ENCODE measurements at regions not wholly inside any gene's neighbourhood (a gene's known extent, or its start where the extent isn't known, plus 50 kb on each side); places are given as distances from the start of the nearest gene placed in this dataset.

- no peak overlapping the region for H3K4me3 ChIP-seq (ENCODE audit: low read length)
- no peaks in the 10 kb centered on the region for H3K9me3 ChIP-seq (replicated peaks; ENCODE audit: low read length)
- H3K4me2 ChIP-seq (ENCODE audit: low read length): no peak overlapping the region
- H3K36me3 ChIP-seq (ENCODE audit: insufficient read depth, low read length): no peaks in the 10 kb centered on the region
- H3K4me1 ChIP-seq (ENCODE audit: control insufficient read depth, insufficient read depth, low read length): peaks cover 4% of the 10 kb centered on the region
- no peak overlapping the region for H3K9ac ChIP-seq (ENCODE audit: low read depth, low read length)
- no peaks in the 10 kb centered on the region for H3K27me3 ChIP-seq (ENCODE audit: control insufficient read depth, insufficient read depth, low read length)
Measured at GRCh38 chr12:38141861-38142260, 174.7 kb upstream of the ALG10B start.

- H3K9me3 ChIP-seq (replicated peaks; ENCODE audit: low read length): no peaks in the 10 kb centered on the region
- no peak overlapping the region for H3K4me3 ChIP-seq (ENCODE audit: low read length)
Measured at GRCh38 chr12:38142974-38143373, 173.6 kb upstream of the ALG10B start.

GRCh38 chr12:38144049-38144448 is 172.5 kb upstream of the ALG10B start:
- no peaks in the 10 kb centered on the region for H3K36me3 ChIP-seq (ENCODE audit: insufficient read depth, low read length)
- peaks cover 1% of the 10 kb centered on the region for H3K9me3 ChIP-seq (replicated peaks; ENCODE audit: low read length)
- no peak overlapping the region for H3K4me2 ChIP-seq (ENCODE audit: low read length)
- H3K9ac ChIP-seq (ENCODE audit: low read depth, low read length): no peak overlapping the region
- H3K4me3 ChIP-seq (ENCODE audit: low read length): no peak overlapping the region
- H3K4me1 ChIP-seq (ENCODE audit: control insufficient read depth, insufficient read depth, low read length): no peaks in the 10 kb centered on the region
- H3K27me3 ChIP-seq (ENCODE audit: control insufficient read depth, insufficient read depth, low read length): no peaks in the 10 kb centered on the region

More at GRCh38 chr12:38142974-38143373, 173.6 kb upstream of the ALG10B start:
- peaks cover 4% of the 10 kb centered on the region for H3K4me1 ChIP-seq (ENCODE audit: control insufficient read depth, insufficient read depth, low read length)
- no peaks in the 10 kb centered on the region for H3K27me3 ChIP-seq (ENCODE audit: control insufficient read depth, insufficient read depth, low read length)
- H3K4me2 ChIP-seq (ENCODE audit: low read length): no peak overlapping the region
- no peaks in the 10 kb centered on the region for H3K36me3 ChIP-seq (ENCODE audit: insufficient read depth, low read length)
- no peak overlapping the region for H3K9ac ChIP-seq (ENCODE audit: low read depth, low read length)

GRCh38 chr12:38144601-38145436 is 171.8 kb upstream of the ALG10B start:
- H3K27me3 ChIP-seq (ENCODE audit: control insufficient read depth, insufficient read depth, low read length): no peaks in the 10 kb centered on the region
- H3K9ac ChIP-seq (ENCODE audit: low read depth, low read length): no peak overlapping the region
- H3K9me3 ChIP-seq (replicated peaks; ENCODE audit: low read length): peaks cover 4% of the 10 kb centered on the region
- H3K36me3 ChIP-seq (ENCODE audit: insufficient read depth, low read length): no peaks in the 10 kb centered on the region
- H3K4me3 ChIP-seq (ENCODE audit: low read length): no peak overlapping the region
- H3K4me2 ChIP-seq (ENCODE audit: low read length): no peak overlapping the region
- no peaks in the 10 kb centered on the region for H3K4me1 ChIP-seq (ENCODE audit: control insufficient read depth, insufficient read depth, low read length)

GRCh38 chr12:38149395-38150073 is 167.0 kb upstream of the ALG10B start:
- Histone ChIP-seq H3K36me3 (ENCODE audit: insufficient read depth, low read length) (no peaks in the 10 kb centered on the region), H3K9ac (ENCODE audit: low read depth, low read length) (no peak overlapping the region), H3K4me1 (ENCODE audit: control insufficient read depth, insufficient read depth, low read length) (no peaks in the 10 kb centered on the region), H3K4me3 (ENCODE audit: low read length) (no peak overlapping the region), H3K9me3 (replicated peaks; ENCODE audit: low read length) (peaks cover 12% of the 10 kb centered on the region), H3K27me3 (ENCODE audit: control insufficient read depth, insufficient read depth, low read length) (no peaks in the 10 kb centered on the region), H3K4me2 (ENCODE audit: low read length) (no peak overlapping the region)

- peaks cover 15% of the 10 kb centered on the region for H3K9me3 ChIP-seq (replicated peaks; ENCODE audit: low read length)
- no peaks in the 10 kb centered on the region for H3K36me3 ChIP-seq (ENCODE audit: insufficient read depth, low read length)
- H3K4me2 ChIP-seq (ENCODE audit: low read length): no peak overlapping the region
- no peak overlapping the region for H3K4me3 ChIP-seq (ENCODE audit: low read length)
- no peak overlapping the region for H3K9ac ChIP-seq (ENCODE audit: low read depth, low read length)
- no peaks in the 10 kb centered on the region for H3K27me3 ChIP-seq (ENCODE audit: control insufficient read depth, insufficient read depth, low read length)
- H3K4me1 ChIP-seq (ENCODE audit: control insufficient read depth, insufficient read depth, low read length): no peaks in the 10 kb centered on the region
Measured at GRCh38 chr12:38151991-38152700, 164.4 kb upstream of the ALG10B start.

GRCh38 chr12:38152816-38153736 is 163.5 kb upstream of the ALG10B start:
- no peaks in the 10 kb centered on the region for H3K4me1 ChIP-seq (ENCODE audit: control insufficient read depth, insufficient read depth, low read length)
- H3K36me3 ChIP-seq (ENCODE audit: insufficient read depth, low read length): no peaks in the 10 kb centered on the region
- H3K9me3 ChIP-seq (replicated peaks; ENCODE audit: low read length): peaks cover 15% of the 10 kb centered on the region
- no peak overlapping the region for H3K9ac ChIP-seq (ENCODE audit: low read depth, low read length)
- H3K4me2 ChIP-seq (ENCODE audit: low read length): no peak overlapping the region
- no peak overlapping the region for H3K4me3 ChIP-seq (ENCODE audit: low read length)
- H3K27me3 ChIP-seq (ENCODE audit: control insufficient read depth, insufficient read depth, low read length): no peaks in the 10 kb centered on the region

GRCh38 chr12:38153737-38154061 is 162.9 kb upstream of the ALG10B start:
- no peak overlapping the region for H3K4me3 ChIP-seq (ENCODE audit: low read length)
- H3K27me3 ChIP-seq (ENCODE audit: control insufficient read depth, insufficient read depth, low read length): no peaks in the 10 kb centered on the region
- peaks cover 20% of the 10 kb centered on the region for H3K9me3 ChIP-seq (replicated peaks; ENCODE audit: low read length)
- no peak overlapping the region for H3K4me2 ChIP-seq (ENCODE audit: low read length)
- H3K36me3 ChIP-seq (ENCODE audit: insufficient read depth, low read length): no peaks in the 10 kb centered on the region
- no peak overlapping the region for H3K9ac ChIP-seq (ENCODE audit: low read depth, low read length)
- no peaks in the 10 kb centered on the region for H3K4me1 ChIP-seq (ENCODE audit: control insufficient read depth, insufficient read depth, low read length)

GRCh38 chr12:38154096-38155019 is 162.2 kb upstream of the ALG10B start:
- no peak overlapping the region for H3K4me3 ChIP-seq (ENCODE audit: low read length)
- H3K27me3 ChIP-seq (ENCODE audit: control insufficient read depth, insufficient read depth, low read length): no peaks in the 10 kb centered on the region
- no peak overlapping the region for H3K9ac ChIP-seq (ENCODE audit: low read depth, low read length)
- no peaks in the 10 kb centered on the region for H3K36me3 ChIP-seq (ENCODE audit: insufficient read depth, low read length)
- H3K4me1 ChIP-seq (ENCODE audit: control insufficient read depth, insufficient read depth, low read length): no peaks in the 10 kb centered on the region
- H3K9me3 ChIP-seq (replicated peaks; ENCODE audit: low read length): peaks cover 17% of the 10 kb centered on the region
- no peak overlapping the region for H3K4me2 ChIP-seq (ENCODE audit: low read length)

GRCh38 chr12:38155020-38155395 is 161.6 kb upstream of the ALG10B start:
- peaks cover 14% of the 10 kb centered on the region for H3K9me3 ChIP-seq (replicated peaks; ENCODE audit: low read length)
- no peaks in the 10 kb centered on the region for H3K36me3 ChIP-seq (ENCODE audit: insufficient read depth, low read length)

More at GRCh38 chr12:38155020-38155395, 161.6 kb upstream of the ALG10B start:
- Histone ChIP-seq H3K9ac (ENCODE audit: low read depth, low read length) (no peak overlapping the region), H3K4me1 (ENCODE audit: control insufficient read depth, insufficient read depth, low read length) (no peaks in the 10 kb centered on the region), H3K4me2 (ENCODE audit: low read length) (no peak overlapping the region), H3K4me3 (ENCODE audit: low read length) (no peak overlapping the region), H3K27me3 (ENCODE audit: control insufficient read depth, insufficient read depth, low read length) (no peaks in the 10 kb centered on the region)
